ENCODE measurements at regions not wholly inside any gene's neighbourhood (a gene's known extent, or its start where the extent isn't known, plus 50 kb on each side); places are given as distances from the start of the nearest gene placed in this dataset.
"Not testable (repeated sequence)": the region's sequence is repeated elsewhere in the genome, so short reads cannot be mapped to it uniquely, and the experiment has no call there.

GRCh38 chr2:82182270-82182669, 1877.7 kb upstream of the LRRTM1 start:
- no peaks in the 10 kb centered on the region for H3K27me3 ChIP-seq
- H3K9me3 ChIP-seq: no peaks in the 10 kb centered on the region
- no peak for DNase-seq (ENCODE audit: low spot score in 2 of 2)
- H3K36me3 ChIP-seq: no peaks in the 10 kb centered on the region
- no peaks in the 10 kb centered on the region for H3K4me1 ChIP-seq
- H3K27ac ChIP-seq: no peak overlapping the region
- no peak overlapping the region for H3K4me3 ChIP-seq
- TF ChIP-seq CTCF (IDR thresholded peaks at IDR 0.05) (no peak), POLR2AphosphoS5 (IDR thresholded peaks at IDR 0.05) (no peak), EP300 (IDR thresholded peaks at IDR 0.05) (no peak), POLR2A (IDR thresholded peaks at IDR 0.05) (no peak)

GRCh38 chr2:82175210-82175609, 1870.7 kb upstream of the LRRTM1 start:
- H3K4me1 ChIP-seq; H3K27me3 ChIP-seq; H3K36me3 ChIP-seq; DNase-seq (ENCODE audit: low spot score in 2 of 2); H3K27ac ChIP-seq; H3K9me3 ChIP-seq; H3K4me3 ChIP-seq: not testable (repeated sequence)
- 95% methylated on average over 10 of the region's 10 CpGs for WGBS

DNA sequence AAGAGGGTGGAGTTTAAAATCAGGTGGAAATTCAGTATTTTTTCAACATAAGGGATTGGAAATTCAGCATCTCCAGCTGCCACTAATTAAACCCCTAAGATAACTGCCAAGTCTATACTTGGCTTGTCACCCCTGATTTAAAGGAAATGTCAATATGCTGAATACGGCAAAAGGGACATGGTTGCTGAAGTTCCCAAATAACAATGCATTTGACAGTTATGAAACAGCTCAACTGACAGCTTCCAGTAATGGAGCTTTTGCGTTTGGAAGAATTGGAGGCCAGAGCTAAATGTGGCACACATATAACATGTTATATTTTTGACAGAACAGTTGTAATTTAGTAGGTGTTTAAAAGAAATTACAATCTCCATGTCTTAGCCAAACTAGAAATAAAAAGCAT, 1867.9 kb upstream of the LRRTM1 start:
- no peaks in the 10 kb centered on the region for H3K9me3 ChIP-seq
- 62% methylated on average over 2 of the region's 2 CpGs for WGBS
- H3K27me3 ChIP-seq: no peaks in the 10 kb centered on the region
- no peaks in the 10 kb centered on the region for H3K4me1 ChIP-seq
- TF ChIP-seq EP300 (IDR thresholded peaks at IDR 0.05) (no peak), POLR2A (IDR thresholded peaks at IDR 0.05) (no peak), POLR2AphosphoS5 (IDR thresholded peaks at IDR 0.05) (no peak), CTCF (IDR thresholded peaks at IDR 0.05) (no peak)
- DNase-seq (ENCODE audit: low spot score in 2 of 2): no peak
- no peaks in the 10 kb centered on the region for H3K36me3 ChIP-seq
- H3K4me3 ChIP-seq: no peak overlapping the region
- no peak overlapping the region for H3K27ac ChIP-seq

DNA sequence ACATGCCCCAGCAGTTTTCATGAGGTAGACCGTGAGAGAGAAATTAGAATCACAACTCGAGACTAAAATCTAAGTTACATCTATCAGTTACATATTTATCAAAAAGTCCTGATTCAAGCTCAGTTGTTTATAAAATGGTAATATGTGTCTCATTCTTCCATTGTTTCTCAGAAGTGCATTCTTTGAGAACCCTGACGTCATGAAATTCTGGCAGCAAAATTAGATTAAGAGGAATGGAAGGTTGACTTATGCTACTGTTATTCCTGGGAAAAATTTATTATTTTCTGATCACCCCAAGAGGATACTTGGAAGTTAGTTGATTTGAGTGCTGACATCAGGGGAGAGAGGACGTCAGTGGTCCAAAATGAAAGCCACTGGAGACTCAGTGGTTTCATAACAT, 1864.8 kb upstream of the LRRTM1 start:
- WGBS: 84% methylated on average over 4 of the region's 4 CpGs
- H3K9me3 ChIP-seq: no peaks in the 10 kb centered on the region

DNA sequence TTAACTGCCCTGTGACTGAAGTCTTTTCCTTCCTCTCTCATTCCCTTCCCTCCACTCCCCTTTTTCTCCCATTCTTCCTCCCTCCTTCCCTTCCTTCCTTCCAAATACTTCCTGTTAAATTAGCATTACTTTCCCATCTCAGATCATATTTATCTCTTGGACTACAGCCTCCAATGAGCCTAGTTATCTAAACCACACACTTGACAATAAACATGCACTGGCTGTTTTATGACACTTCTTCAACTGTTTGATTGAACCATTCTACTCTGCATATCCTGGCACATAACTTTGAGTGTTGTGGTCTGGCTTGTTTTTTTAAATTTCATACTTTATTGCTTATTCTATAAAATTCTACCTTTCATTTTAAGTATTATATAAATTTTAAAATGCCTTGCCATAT, 1860.8 kb upstream of the LRRTM1 start:
- Histone ChIP-seq H3K9me3 (no peaks in the 10 kb centered on the region), H3K4me1 (no peaks in the 10 kb centered on the region), H3K36me3 (no peaks in the 10 kb centered on the region), H3K4me3 (no peak overlapping the region), H3K27me3 (no peaks in the 10 kb centered on the region), H3K27ac (no peak overlapping the region)
- TF ChIP-seq POLR2AphosphoS5 (IDR thresholded peaks at IDR 0.05) (no peak), CTCF (IDR thresholded peaks at IDR 0.05) (no peak)
- no peak for DNase-seq (ENCODE audit: low spot score in 2 of 2)

More for the DNA sequence above, 1864.8 kb upstream of the LRRTM1 start:
- Histone ChIP-seq H3K36me3 (no peaks in the 10 kb centered on the region), H3K4me3 (no peak overlapping the region), H3K27me3 (no peaks in the 10 kb centered on the region), H3K4me1 (no peaks in the 10 kb centered on the region), H3K27ac (no peak overlapping the region)
- TF ChIP-seq POLR2AphosphoS5 (IDR thresholded peaks at IDR 0.05) (no peak), EP300 (IDR thresholded peaks at IDR 0.05) (no peak), POLR2A (IDR thresholded peaks at IDR 0.05) (no peak), CTCF (IDR thresholded peaks at IDR 0.05) (no peak)
- no peak for DNase-seq (ENCODE audit: low spot score in 2 of 2)

DNA sequence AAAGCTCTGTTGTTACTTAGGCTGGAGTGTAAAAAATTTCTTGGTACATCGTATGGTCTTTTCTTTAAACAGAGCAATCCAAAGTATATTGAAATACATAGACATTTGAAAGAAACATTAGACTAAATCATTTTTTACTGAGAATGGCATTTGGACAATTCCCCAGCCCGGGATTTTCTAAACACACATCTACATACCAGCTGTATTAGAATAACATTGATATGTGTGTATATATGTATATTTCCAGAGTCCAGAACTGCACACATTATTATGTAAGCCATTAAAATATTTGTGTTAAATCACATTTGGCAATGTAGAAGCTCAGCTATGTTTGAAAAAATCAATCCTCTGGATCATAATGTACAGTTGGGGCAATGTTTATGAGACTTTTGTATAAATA, 1853.6 kb upstream of the LRRTM1 start:
- Histone ChIP-seq H3K9me3 (no peaks in the 10 kb centered on the region), H3K36me3 (no peaks in the 10 kb centered on the region), H3K4me3 (no peak overlapping the region), H3K27me3 (no peaks in the 10 kb centered on the region), H3K27ac (no peak overlapping the region), H3K4me1 (no peaks in the 10 kb centered on the region)
- WGBS: 68% methylated on average over 2 of the region's 2 CpGs
- TF ChIP-seq CTCF (IDR thresholded peaks at IDR 0.05): no peak
- no peak for TF ChIP-seq POLR2AphosphoS5 (IDR thresholded peaks at IDR 0.05)
- TF ChIP-seq EP300 (IDR thresholded peaks at IDR 0.05): no peak
- no peak for TF ChIP-seq POLR2A (IDR thresholded peaks at IDR 0.05)
- no peak for DNase-seq (ENCODE audit: low spot score in 2 of 2)
